Prostate gland (tissue), 2 donors: ENCODE measurements at regions not wholly inside any gene's neighbourhood (a gene's known extent, or its start where the extent isn't known, plus 50 kb on each side); places are given as distances from the start of the nearest gene placed in this dataset.

ENCODE experiments used
- CTCF ChIP-seq, 4 experiments: fragments of 200-600 bp in 2 of 4; fragments of 450-650 bp in 2 of 4; sonication (generic) in 2 of 4; IDR thresholded peaks; 1 replicate in 3 of 4; 2 replicates in 1 of 4; pipeline ENCODE4 v1.5.1; 2016 to 2019; ENCODE audit warnings: antibody characterized with exemption in 4 of 4, mild to moderate bottlenecking in 2 of 4, moderate library complexity in 2 of 4
- POLR2A ChIP-seq: fragments of 450-650 bp; IDR thresholded peaks from one replicate; pipeline ENCODE4 v1.6.1; 2016; ENCODE audit warnings: antibody characterized with exemption, mild to moderate bottlenecking
- POLR2AphosphoS5 ChIP-seq: sonication (generic); formaldehyde crosslinking; IDR thresholded peaks from one replicate; pipeline ENCODE4 v1.6.1; 2017; ENCODE audit warnings: antibody characterized with exemption

DNA sequence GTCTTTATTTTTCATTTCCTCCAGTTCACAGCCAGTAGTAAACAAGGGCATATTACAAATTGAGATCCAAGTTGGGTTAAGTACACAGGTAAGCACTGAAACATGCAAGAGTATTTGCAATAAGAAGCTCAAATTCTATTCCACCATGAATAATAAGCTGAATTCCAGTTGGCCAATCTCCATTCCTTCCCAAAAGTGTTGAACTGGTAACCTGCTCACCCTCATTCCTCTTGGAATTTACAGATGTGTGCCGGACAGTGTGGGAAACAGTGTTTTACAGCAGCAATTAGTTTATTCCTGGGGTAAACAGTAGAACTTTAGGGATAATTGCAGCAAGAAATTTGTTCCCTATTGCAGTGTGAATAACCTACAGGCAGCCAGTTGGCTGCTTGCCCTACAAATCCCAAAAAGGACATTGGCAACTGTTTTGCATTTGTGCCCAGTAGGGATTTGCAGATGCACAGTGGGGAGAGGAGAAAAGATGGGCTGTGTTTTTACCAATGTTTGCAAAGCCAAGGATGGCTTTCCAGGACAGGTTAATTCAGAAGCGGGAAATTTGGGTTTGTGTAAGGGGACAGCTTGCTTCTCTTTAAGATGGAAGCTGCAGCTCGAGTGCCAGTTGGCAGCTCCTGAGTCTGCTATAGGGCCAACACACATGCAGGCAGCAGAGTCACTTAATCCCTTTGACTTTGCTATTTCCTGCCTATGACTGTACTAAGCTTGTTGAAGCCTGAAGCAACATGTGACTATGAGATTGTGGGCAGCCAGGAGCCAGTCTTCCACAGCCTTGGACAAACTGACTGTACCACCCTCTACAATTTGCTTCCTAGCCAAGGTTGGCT, 318.9 kb downstream of the MAP2K6 start:
- TF ChIP-seq CTCF (IDR thresholded peaks at IDR 0.05) (no peak), POLR2A (no peak), POLR2AphosphoS5 (peak; percentile 72)
